Superior temporal gyrus (tissue), 1 donor: ENCODE measurements at regions not wholly inside any gene's neighbourhood (a gene's known extent, or its start where the extent isn't known, plus 50 kb on each side); places are given as distances from the start of the nearest gene placed in this dataset.
"Not testable (repeated sequence)": the region's sequence is repeated elsewhere in the genome, so short reads cannot be mapped to it uniquely, and the experiment has no call there.

Experiments used
- DNase-seq: peaks from one replicate; pipeline ENCODE4 v3.0.0-alpha.2; 2016; ENCODE audit errors: extremely low spot score

DNA sequence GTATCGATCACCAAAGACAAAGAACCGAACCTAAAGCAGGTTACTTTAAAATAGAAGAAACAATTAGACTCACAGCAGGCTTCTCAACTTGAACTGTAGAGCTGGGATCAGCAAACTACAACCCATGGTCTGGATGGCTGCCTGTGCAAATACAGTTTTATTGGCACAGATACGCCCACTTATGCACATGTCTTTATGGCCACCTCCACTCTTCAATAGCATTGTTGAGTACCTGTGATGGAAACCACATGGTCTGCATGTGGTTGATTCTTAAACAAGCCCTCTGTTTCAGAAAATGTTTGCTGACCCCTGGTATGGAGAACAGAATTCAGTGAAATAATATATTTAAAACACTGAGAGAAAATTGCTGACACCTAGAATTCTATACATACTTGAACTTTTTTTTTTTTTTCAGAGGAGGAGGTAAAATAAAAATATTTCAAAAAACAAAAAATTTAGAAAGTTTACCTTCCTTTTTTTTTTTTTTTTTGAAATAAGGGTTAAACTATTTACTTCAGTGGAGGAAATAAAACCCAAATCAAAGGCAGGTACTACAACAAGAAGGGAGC is 263.8 kb upstream of the ATP10A start:
- no peak for DNase-seq

GRCh38 chr15:26126070-26126469 is 262.9 kb upstream of the ATP10A start:
- peak; percentile 64 for DNase-seq

GRCh38 chr15:26125664-26126063 is 262.5 kb upstream of the ATP10A start:
- DNase-seq = no peak

DNA sequence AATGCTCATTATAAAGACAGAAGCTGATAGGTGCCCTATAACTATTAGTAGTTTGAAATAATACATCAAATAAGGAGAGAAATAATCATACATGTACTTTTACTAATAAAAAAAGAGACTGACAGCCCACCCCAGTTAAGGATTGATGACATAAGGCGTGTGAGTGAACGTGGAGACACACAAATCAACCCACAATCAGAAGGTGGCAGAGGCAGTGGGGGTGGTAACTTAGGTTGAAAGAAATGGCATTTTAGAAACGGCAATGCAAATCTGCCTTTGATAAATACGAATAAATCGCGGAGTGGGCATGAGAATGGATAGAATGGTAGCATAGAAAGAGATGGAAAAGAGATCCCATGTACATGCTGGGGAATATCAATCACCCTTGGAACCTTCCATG is 256.2 kb upstream of the ATP10A start:
- DNase-seq = no peak

- no peak for DNase-seq
Observed at GRCh38 chr15:26115229-26115943, 252.3 kb upstream of the ATP10A start.

GRCh38 chr15:26114128-26114527 is 251.0 kb upstream of the ATP10A start:
- not testable (repeated sequence) for DNase-seq

- DNase-seq = no peak
Observed at GRCh38 chr15:26113296-26113695, 250.2 kb upstream of the ATP10A start.

DNA sequence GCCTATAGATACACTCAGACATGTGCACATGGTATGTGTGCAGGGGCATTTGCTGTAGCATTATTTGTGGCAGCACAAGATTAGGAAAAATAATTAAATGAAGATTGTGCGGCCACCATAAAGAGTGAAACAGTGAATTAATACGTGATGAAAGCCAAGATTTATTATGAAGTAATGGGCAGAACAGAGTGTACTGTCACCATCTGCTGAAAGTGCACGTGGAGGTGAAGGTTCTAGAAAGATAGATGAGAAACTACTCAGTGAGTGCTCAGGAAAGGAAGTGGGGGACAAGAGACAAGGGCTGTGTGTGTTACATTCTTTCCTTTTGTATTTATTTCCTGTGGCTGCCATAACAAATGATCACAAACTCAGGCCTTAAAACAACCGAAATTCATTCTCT is 246.1 kb upstream of the ATP10A start:
- DNase-seq = no peak

DNA sequence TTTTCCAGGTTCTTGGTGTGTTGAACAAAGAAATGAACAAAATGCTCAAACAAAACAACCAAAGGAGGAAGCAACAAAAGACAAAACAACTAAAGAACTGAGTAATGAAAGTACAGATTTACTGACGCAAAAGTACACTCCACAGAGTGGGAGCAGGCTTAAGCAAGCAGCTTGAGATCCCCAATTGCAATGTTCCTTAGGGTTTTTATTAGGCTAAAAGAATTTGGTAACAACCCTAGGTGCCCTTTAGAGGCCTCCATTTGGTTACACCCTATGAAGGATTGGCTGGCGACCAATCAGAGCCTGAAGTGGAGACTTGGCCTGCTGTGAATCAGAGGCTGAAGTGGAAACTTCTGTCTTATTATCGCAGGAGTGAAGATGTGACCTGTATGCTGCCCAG is 243.4 kb upstream of the ATP10A start:
- DNase-seq = no peak

GRCh38 chr15:26103002-26103404 is 239.9 kb upstream of the ATP10A start:
- no peak for DNase-seq

DNA sequence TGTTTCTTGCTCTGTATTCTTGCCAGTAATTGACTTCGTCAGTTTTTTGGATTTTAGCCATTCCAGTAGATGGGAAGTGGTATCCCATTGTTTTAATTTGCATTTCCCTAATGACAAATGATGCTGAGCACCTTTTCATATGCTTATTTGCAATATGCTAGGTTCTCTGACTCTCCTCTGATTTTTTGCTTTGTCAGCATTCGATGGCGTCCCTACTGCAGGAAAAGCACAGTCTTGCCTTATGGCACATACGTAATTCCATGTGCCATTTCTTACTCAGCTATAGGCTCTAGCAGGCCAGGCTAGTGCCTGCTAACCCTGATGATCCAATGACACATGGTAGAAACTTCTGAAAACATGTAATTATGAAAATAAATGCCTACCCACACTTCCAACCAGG is 239.2 kb upstream of the ATP10A start:
- DNase-seq = no peak

DNA sequence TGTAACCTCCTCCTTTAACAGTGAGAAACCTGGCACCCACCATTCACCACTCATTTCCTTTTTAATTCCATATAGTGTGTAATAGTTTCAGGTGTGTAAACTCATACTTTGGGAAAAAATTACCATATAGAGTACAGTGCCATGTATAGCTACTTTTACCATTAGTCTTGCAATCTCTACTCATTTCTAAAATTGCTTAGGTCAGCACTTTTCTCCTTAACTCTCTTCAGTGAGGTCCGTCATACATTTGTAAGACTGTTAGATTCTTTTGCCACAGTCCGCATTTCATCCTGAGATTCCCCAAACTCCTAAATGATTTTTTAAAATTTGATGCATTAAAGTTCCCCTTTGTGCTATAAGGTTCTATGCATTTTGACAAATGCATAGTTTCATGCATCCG is 238.3 kb upstream of the ATP10A start:
- no peak for DNase-seq

DNA sequence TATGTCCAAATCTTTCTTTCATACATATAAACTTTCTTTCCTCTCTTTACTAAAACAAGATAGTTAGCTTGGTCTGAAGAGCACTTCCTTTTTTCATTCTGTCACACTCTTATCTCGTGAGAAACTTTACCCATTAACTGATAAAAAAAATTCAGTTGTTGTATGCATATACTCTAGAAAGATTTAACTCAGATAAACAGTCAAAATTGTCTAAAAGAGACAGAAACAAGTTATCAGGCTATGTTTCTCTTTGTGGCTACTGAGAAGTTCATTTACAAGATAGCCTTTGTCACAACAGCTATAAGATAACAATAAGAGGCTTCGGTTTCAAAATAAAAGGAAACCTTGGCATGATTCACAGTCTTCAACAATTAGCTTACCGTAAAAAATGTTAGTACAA is 235.7 kb upstream of the ATP10A start:
- DNase-seq = no peak

DNA sequence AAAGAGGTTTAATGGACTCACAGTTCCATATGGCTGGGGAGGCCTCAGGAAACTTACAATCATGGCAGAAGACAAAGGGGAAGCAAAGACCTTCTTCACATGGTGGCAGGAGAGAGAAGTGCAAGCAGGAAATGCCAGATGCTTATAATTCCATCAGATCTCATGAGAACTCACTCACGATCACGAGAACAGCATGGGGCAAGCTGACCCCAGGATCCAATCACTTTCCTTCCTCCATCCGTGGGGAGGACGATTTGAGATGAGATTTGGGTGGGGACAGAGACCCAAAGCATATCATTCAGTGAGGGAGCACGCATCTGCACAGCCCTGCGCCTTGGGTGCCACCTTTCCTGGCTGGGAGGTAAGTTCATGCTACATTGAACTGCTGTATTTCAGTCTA is 234.1 kb upstream of the ATP10A start:
- no peak for DNase-seq

DNA sequence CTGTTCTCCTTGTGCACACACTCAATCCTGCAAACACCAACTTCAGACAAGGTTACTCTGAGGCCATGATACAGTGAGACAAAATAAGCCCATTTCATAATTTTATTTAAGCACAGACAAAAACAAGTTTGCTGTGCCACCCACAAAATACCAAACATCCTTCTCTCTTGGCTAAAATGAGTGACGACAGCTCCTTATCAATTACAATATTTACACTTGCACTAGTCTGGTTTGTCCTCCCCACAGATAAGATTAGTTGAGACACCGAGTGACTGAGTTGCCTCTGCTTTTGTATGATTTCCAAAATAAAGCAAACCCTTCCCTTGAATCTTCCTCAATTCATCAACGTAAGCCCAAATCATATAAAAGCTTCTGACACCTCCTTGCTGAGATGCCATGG is 233.5 kb upstream of the ATP10A start:
- DNase-seq = no peak

GRCh38 chr15:26095710-26096330 is 232.7 kb upstream of the ATP10A start:
- DNase-seq = no peak

DNA sequence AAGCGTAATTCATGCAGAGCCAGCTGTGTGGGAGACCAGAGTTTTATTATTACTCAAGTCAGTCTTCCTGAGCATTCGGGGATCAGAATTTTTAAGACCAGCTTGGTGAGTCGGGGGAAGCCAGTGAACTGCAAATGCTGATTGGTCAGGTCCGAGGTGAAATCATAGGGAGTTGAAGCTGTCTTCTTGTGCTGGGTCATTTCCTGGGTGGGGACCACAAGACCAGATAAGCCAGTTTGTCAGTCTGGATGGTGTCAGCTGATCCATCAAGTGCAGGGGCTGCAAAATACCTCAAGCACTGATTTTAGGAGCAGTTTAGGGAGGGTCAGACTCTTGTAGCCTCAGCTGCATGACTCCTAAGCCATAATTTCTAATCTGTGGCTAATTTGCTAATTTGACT is 228.1 kb upstream of the ATP10A start:
- no peak for DNase-seq

DNA sequence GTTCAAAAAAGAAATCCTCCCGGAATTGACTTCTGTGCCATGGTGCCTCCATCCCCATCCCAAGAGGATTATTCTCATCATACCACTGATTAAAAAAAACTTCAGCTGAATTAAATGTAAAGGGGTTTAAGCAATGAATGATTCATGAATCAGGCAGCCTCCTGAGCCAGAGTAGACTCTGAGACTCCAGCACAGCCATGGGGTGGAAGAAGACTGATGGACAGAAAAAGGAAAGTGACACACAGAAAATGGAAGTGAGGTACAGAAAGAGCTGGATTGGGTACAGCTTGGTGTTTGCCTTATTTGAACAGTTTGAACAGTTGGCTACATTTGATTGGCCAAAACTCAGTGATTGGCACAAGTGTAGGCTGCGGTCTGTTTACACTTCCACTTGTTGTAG is 224.8 kb upstream of the ATP10A start:
- DNase-seq = no peak

DNA sequence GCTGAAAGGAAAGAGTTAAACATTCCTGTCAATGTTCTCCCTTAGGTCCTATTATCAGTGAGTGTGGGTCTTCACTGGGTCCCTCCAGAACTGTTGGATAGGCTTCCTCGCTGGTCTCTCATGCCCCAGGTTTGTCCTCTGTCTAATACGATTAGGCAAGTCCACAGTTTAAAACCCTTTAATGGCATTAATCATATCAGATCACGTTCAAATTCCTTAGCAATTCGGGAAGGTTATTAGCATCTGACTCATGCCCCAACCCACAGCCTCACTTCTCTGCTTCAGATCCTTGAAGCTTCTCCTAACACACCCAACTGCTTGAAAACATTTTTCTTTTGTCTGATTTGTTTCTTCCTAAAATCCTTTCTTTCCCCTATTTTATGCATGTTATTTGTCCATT is 224.3 kb upstream of the ATP10A start:
- no peak for DNase-seq

GRCh38 chr15:26084771-26085170 is 221.6 kb upstream of the ATP10A start:
- DNase-seq = no peak

DNA sequence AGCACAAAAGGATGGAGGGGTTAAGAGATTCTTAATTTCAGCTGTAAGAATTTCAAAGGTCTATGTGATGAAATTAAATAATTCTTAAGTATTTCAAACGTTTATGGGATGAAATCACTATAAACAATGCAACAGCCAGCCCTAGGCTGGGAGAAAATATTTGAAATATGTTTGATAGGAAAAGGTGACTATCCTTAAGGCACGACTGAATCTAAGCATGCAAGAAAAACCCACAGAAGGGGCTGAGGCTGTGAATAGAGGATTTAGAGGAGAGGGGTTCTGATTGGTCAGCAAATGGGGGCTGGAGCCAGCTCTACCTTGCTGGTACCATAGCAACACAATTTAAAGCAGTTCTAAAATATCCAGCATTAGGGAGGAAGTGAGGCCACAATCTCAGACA is 220.8 kb upstream of the ATP10A start:
- peak; percentile 21 for DNase-seq

- peak; percentile 18 for DNase-seq
Observed at GRCh38 chr15:26083457-26083856, 220.3 kb upstream of the ATP10A start.
